AG09309 (cell line): ENCODE measurements at regions not wholly inside any gene's neighbourhood (a gene's known extent, or its start where the extent isn't known, plus 50 kb on each side); places are given as distances from the start of the nearest gene placed in this dataset.
"Not testable (repeated sequence)": the region's sequence is repeated elsewhere in the genome, so short reads cannot be mapped to it uniquely, and the experiment has no call there.

Experiments
- DNase-seq: peaks from one replicate; pipeline ENCODE4 v3.0.0-alpha.2; 2010; ENCODE audit warnings: low read depth
- H3K4me3 ChIP-seq: 2 replicates; pipeline ENCODE4 v1.5.1; 2011; ENCODE audit warnings: mild to moderate bottlenecking, low read depth, low read length, moderate library complexity; ENCODE audit not compliant: control insufficient read depth
- CTCF ChIP-seq: IDR thresholded peaks from 2 replicates; pipeline ENCODE4 v1.5.1; 2011; ENCODE audit warnings: mild to moderate bottlenecking, low read depth, low read length, inconsistent platforms; ENCODE audit not compliant: insufficient read depth, control insufficient read depth; ENCODE audit errors: missing control alignments

DNA sequence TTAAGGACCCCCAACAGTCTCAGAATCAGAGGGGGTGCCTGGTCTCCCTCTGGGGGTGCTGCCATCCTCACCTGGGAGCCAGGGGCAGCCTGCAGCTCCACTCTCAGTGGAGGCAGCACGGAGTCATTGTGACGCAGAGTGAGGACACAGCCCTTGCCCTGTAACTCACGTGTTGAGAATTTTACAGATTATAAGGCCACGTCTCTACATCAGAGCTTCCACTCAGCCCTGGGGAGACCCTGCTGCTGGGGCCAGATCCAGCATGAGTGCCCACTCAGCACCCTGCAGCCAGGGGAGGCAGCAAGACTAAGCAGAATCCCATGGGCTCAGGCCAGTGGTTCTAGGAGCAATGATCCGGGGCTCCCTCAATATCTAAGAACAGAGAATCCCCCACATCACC is 137.4 kb upstream of the AFDN start:
- TF ChIP-seq CTCF, result no peak
- no peak for DNase-seq
- no peak overlapping the region for H3K4me3 ChIP-seq

GRCh38 chr6:167689751-167690150 is 137.0 kb upstream of the AFDN start:
- TF ChIP-seq CTCF, result no peak
- DNase-seq, result no peak
- H3K4me3 ChIP-seq, result no peak overlapping the region

- not testable (repeated sequence) for DNase-seq, H3K4me3 ChIP-seq
These were observed 136.4 kb upstream of the AFDN start for GRCh38 chr6:167690167-167690922.

DNA sequence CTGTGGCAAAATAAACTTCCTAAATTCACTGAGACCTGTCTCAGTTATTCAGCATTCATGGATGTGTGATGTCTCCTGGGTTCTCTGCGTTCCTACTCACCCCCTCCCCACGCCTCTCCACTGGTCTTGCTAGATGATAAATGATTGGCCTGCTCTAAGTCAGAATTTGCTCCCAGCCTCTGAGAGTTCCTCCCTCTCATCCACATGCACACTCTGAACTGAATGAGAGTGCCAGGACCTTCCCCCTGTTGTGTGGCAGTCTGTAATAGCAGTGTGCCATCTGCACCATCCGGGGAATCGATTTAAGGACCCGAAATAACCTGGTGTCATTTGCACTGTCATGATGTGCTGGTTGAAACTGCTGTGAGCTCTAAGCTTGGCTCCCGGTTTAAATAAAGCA is 135.8 kb upstream of the AFDN start:
- no peak overlapping the region for H3K4me3 ChIP-seq
- DNase-seq, result no peak
- TF ChIP-seq CTCF, result no peak

GRCh38 chr6:167691533-167692312 is 135.0 kb upstream of the AFDN start:
- TF ChIP-seq CTCF, result no peak
- no peak for DNase-seq
- H3K4me3 ChIP-seq, result no peak overlapping the region

DNA sequence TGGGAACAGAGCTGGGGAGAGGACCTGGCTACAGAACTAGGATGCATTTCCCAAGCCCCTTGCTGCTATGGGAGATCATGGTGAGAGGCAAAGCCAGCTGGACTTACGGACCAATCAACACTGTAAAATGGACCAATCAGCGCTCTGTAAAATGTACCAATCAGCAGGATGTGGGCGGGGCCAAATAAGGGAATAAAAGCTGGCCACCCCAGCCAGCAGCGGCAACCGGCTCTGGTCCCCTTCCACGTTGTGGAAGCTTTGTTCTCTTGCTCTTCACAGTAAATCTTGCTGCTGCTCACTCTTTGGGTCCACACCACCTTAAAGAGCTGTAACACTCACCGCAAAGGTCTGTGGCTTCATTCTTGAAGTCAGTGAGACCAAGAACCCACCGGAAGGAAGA is 133.2 kb upstream of the AFDN start:
- not testable (repeated sequence) for DNase-seq, H3K4me3 ChIP-seq

GRCh38 chr6:167695831-167696230 is 130.9 kb upstream of the AFDN start:
- no peak overlapping the region for H3K4me3 ChIP-seq
- no peak for DNase-seq
- TF ChIP-seq CTCF, result no peak
